Glutamatergic neuron (in vitro differentiated cells): ENCODE measurements at regions not wholly inside any gene's neighbourhood (a gene's known extent, or its start where the extent isn't known, plus 50 kb on each side); places are given as distances from the start of the nearest gene placed in this dataset.

Source experiments
- DNase-seq: peaks from one replicate; pipeline ENCODE4 v3.0.0; 2022
- H3K27ac Mint-ChIP-seq: one replicate; pipeline ENCODE4 v1.8.0; 2020; ENCODE audit warnings: mild to moderate bottlenecking, mixed read lengths, inconsistent platforms; ENCODE audit not compliant: unreplicated experiment
- H3K27me3 Mint-ChIP-seq: one replicate; pipeline ENCODE4 v1.8.0; 2020; ENCODE audit warnings: mild to moderate bottlenecking, moderate library complexity, mixed read lengths, inconsistent platforms; ENCODE audit not compliant: unreplicated experiment
- H3K36me3 Mint-ChIP-seq: one replicate; pipeline ENCODE4 v1.8.0; 2020; ENCODE audit warnings: mild to moderate bottlenecking, mixed read lengths, inconsistent platforms; ENCODE audit not compliant: unreplicated experiment
- H3K4me1 Mint-ChIP-seq: one replicate; pipeline ENCODE4 v1.8.0; 2020; ENCODE audit warnings: mild to moderate bottlenecking, low read depth, mixed read lengths, inconsistent platforms; ENCODE audit not compliant: unreplicated experiment
- H3K4me3 Mint-ChIP-seq: one replicate; pipeline ENCODE4 v1.8.0; 2020; ENCODE audit warnings: mild to moderate bottlenecking, mixed read lengths, inconsistent platforms; ENCODE audit not compliant: unreplicated experiment
- H3K9me3 Mint-ChIP-seq: one replicate; pipeline ENCODE4 v1.8.0; 2020; ENCODE audit warnings: mild to moderate bottlenecking, moderate library complexity, mixed read lengths, inconsistent platforms; ENCODE audit not compliant: unreplicated experiment
- CTCF ChIP-seq: fragments of 200-600 bp; sonication (generic); IDR thresholded peaks from one replicate; pipeline ENCODE4 v1.5.0; 2021; ENCODE audit not compliant: partially characterized antibody, unreplicated experiment

- H3K27me3 Mint-ChIP-seq: peaks cover 8% of the 10 kb centered on the region
- peaks cover 8% of the 10 kb centered on the region for H3K9me3 Mint-ChIP-seq
- no peaks in the 10 kb centered on the region for H3K36me3 Mint-ChIP-seq
- no peak overlapping the region for H3K4me3 Mint-ChIP-seq
- peaks cover 4% of the 10 kb centered on the region for H3K4me1 Mint-ChIP-seq
- no peak for DNase-seq
- H3K27ac Mint-ChIP-seq: peak overlapping the region; percentile 57
- TF ChIP-seq CTCF: no peak
Observed at GRCh38 chr9:92180669-92181181, 65.5 kb upstream of the SPTLC1 start.

GRCh38 chr9:92180002-92180400 lies 64.8 kb upstream of the SPTLC1 start:
- Mint-ChIP-seq H3K4me1 (peaks cover 4% of the 10 kb centered on the region), H3K4me3 (no peak overlapping the region), H3K9me3 (peaks cover 8% of the 10 kb centered on the region), H3K27ac (peak overlapping the region; percentile 26), H3K27me3 (peaks cover 8% of the 10 kb centered on the region), H3K36me3 (no peaks in the 10 kb centered on the region)
- DNase-seq: no peak
- no peak for TF ChIP-seq CTCF

GRCh38 chr9:92179286-92180001 lies 64.2 kb upstream of the SPTLC1 start:
- DNase-seq: no peak
- Mint-ChIP-seq H3K9me3 (peaks cover 8% of the 10 kb centered on the region), H3K36me3 (peaks cover 2% of the 10 kb centered on the region), H3K4me3 (no peak overlapping the region), H3K4me1 (peaks cover 4% of the 10 kb centered on the region), H3K27ac (peak overlapping the region; percentile 26), H3K27me3 (peaks cover 8% of the 10 kb centered on the region)
- TF ChIP-seq CTCF: no peak

GRCh38 chr9:92177591-92177990 lies 62.4 kb upstream of the SPTLC1 start:
- peaks cover 4% of the 10 kb centered on the region for H3K4me1 Mint-ChIP-seq
- no peak for DNase-seq
- TF ChIP-seq CTCF: no peak
- H3K36me3 Mint-ChIP-seq: peaks cover 12% of the 10 kb centered on the region
- no peak overlapping the region for H3K4me3 Mint-ChIP-seq
- H3K9me3 Mint-ChIP-seq: peaks cover 8% of the 10 kb centered on the region
- H3K27ac Mint-ChIP-seq: no peak overlapping the region
- peaks cover 8% of the 10 kb centered on the region for H3K27me3 Mint-ChIP-seq

GRCh38 chr9:92176800-92177185 lies 61.6 kb upstream of the SPTLC1 start:
- Mint-ChIP-seq H3K9me3 (peaks cover 6% of the 10 kb centered on the region), H3K27me3 (peaks cover 7% of the 10 kb centered on the region), H3K4me1 (peaks cover 4% of the 10 kb centered on the region), H3K36me3 (peaks cover 12% of the 10 kb centered on the region), H3K4me3 (no peak overlapping the region), H3K27ac (no peak overlapping the region)
- no peak for TF ChIP-seq CTCF
- DNase-seq: no peak
